Activated T-cell treated with anti-CD3 and anti-CD28 coated beads, Interleukin-2, amount 50 U/mL, for 72 hours (primary cell): ENCODE measurements at regions not wholly inside any gene's neighbourhood (a gene's known extent, or its start where the extent isn't known, plus 50 kb on each side); places are given as distances from the start of the nearest gene placed in this dataset.

Source experiments
- ATAC-seq, 2 donors: fragments of 150-1000 bp; cut with Tn5 transposase; replicated peaks in 1 of 2; 2 replicates each; pipeline ENCODE4 v1.10.0; 2021; ENCODE audit warnings: moderate library complexity in 2 of 2, mild to moderate bottlenecking in 1 of 2
- DNase-seq, 2 donors: peaks; one replicate each; pipeline ENCODE4 v3.0.0; 2021 to 2022; ENCODE audit warnings: mixed read lengths in 1 of 2
- H3K27ac Mint-ChIP-seq: one replicate; pipeline ENCODE4 v1.8.0; 2022; ENCODE audit warnings: mild to moderate bottlenecking, moderate library complexity, mixed read lengths
- H3K27me3 Mint-ChIP-seq: one replicate; pipeline ENCODE4 v1.8.0; 2022; ENCODE audit warnings: low read depth, mixed read lengths
- H3K36me3 Mint-ChIP-seq, 2 donors: one replicate each; pipeline ENCODE4 v1.8.0; 2022; ENCODE audit warnings: mixed read lengths in 2 of 2, mild to moderate bottlenecking in 1 of 2; ENCODE audit not compliant: insufficient read depth in 2 of 2
- H3K4me1 Mint-ChIP-seq: one replicate; pipeline ENCODE4 v1.8.0; 2022; ENCODE audit warnings: low read depth, mixed read lengths
- H3K4me3 Mint-ChIP-seq, 2 donors: one replicate each; pipeline ENCODE4 v1.8.0; 2022; ENCODE audit warnings: mild to moderate bottlenecking in 2 of 2, mixed read lengths in 2 of 2, moderate library complexity in 2 of 2
- H3K9me3 Mint-ChIP-seq, 2 donors: one replicate each; pipeline ENCODE4 v1.8.0; 2022; ENCODE audit warnings: mixed read lengths in 2 of 2

DNA sequence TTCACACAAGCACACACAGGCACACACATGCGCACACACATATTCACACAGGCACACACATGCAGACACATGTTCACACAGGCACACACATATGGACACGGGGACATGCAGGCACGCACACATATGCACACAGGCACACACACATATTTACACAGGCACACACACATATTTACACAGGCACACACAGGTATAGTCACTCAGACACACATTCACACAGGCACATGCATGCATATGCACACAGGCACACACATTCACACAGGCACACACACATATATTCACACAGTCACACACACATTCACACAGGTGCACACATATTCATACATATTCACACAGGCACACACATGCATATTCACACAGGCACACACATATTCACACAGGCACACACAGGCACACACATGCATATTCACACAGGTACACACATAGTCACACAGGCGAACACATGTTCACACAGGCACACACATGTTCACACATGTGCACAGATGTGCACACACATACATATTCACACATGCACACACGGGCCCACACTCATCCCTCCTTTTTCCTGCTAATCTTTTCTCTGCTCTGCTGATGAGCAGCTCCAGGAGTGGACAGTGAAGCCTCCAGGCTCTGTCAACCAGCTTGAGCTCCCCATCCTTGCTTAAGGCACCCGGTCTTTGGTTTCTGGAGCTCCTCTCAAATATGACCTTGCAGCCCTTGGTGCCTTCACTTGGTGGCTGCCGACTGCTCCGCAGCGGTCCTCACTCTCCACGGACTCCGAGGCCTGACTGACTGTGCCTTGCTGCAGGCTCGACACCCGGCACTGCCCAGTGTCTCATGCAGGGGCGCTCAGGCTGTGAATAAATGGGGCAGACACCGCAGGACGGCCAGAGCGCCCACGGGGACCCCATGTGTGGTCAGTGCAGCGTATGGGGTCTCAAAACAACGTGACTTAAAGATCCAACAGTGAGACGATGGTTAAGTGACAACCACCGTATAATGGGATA is 581.2 kb upstream of the MGMT start:
- H3K9me3 Mint-ChIP-seq: peaks cover 0 to 5% of the 10 kb centered on the region in 2 donors
- H3K4me1 Mint-ChIP-seq: no peaks in the 10 kb centered on the region
- H3K36me3 Mint-ChIP-seq: peaks cover 1 to 2% of the 10 kb centered on the region in 2 donors
- ATAC-seq (no peak), DNase-seq (no peak)
- no peak overlapping the region for H3K4me3 Mint-ChIP-seq
- H3K27me3 Mint-ChIP-seq: no peaks in the 10 kb centered on the region
- H3K27ac Mint-ChIP-seq: no peak overlapping the region

GRCh38 chr10:128887856-128888255 is 579.2 kb upstream of the MGMT start:
- Mint-ChIP-seq H3K9me3 (peaks cover 0 to 6% of the 10 kb centered on the region in 2 donors), H3K36me3 (peaks cover 1 to 2% of the 10 kb centered on the region in 2 donors), H3K27me3 (no peaks in the 10 kb centered on the region), H3K4me3 (no peak overlapping the region), H3K4me1 (no peaks in the 10 kb centered on the region), H3K27ac (no peak overlapping the region)
- ATAC-seq: no peak
- no peak for DNase-seq

DNA sequence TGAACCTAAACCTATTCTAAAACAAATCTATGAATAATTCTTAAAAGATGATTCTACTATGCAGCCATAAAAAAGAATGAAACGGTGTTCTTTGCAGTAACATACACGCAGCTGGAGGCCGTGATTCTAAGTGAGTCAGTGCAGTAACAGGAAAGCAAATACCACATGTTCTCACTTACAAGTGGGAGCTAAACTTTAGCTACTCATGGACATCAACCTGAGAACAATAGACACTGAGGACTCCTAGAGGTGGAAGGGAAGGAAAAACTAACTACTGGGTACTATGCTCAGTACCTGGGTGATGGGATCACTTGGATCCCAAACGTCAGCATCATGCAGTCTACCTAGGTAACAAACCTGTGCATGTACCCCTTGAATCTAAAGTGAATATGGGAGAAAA is 575.0 kb upstream of the MGMT start:
- no peak for DNase-seq
- peaks cover 1 to 2% of the 10 kb centered on the region in 2 donors for H3K36me3 Mint-ChIP-seq
- no peaks in the 10 kb centered on the region for H3K4me1 Mint-ChIP-seq
- ATAC-seq: no peak
- H3K4me3 Mint-ChIP-seq: no peak overlapping the region
- H3K27me3 Mint-ChIP-seq: no peaks in the 10 kb centered on the region
- H3K9me3 Mint-ChIP-seq: peaks cover 1 to 6% of the 10 kb centered on the region in 2 donors
- no peak overlapping the region for H3K27ac Mint-ChIP-seq

DNA sequence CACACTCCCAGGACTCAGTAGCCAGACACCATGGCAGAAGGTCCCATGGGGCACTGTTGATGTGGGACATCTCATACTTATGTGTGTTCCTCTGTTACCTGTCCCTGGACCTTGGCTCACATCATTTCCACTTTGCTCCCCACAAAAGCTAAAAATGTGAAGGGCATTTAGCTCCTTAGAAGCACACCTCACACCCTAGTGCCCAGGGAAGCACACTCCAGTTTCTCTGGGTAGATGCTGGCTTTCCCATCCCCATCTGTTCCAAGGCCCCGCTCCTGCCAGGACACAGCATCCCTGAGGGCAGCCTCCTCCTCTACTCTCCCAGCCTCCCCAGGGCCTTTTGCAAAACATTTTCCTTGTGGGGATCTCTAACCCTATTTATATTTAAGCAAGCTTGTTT is 572.4 kb upstream of the MGMT start:
- H3K4me3 Mint-ChIP-seq: no peak overlapping the region
- ATAC-seq (no peak), DNase-seq (no peak)
- H3K9me3 Mint-ChIP-seq: peaks cover 1% of the 10 kb centered on the region in 2 donors
- no peak overlapping the region for H3K27ac Mint-ChIP-seq
- no peaks in the 10 kb centered on the region for H3K4me1 Mint-ChIP-seq
- H3K36me3 Mint-ChIP-seq: no peaks in the 10 kb centered on the region
- H3K27me3 Mint-ChIP-seq: no peaks in the 10 kb centered on the region

GRCh38 chr10:128895473-128895872 is 571.6 kb upstream of the MGMT start:
- Mint-ChIP-seq H3K27me3 (no peaks in the 10 kb centered on the region), H3K4me3 (no peak overlapping the region), H3K36me3 (no peaks in the 10 kb centered on the region), H3K9me3 (peaks cover 1% of the 10 kb centered on the region in 2 donors), H3K4me1 (no peaks in the 10 kb centered on the region), H3K27ac (no peak overlapping the region)
- DNase-seq (no peak), ATAC-seq (no peak)

- Mint-ChIP-seq H3K4me1 (no peaks in the 10 kb centered on the region), H3K36me3 (no peaks in the 10 kb centered on the region), H3K27me3 (no peaks in the 10 kb centered on the region), H3K9me3 (peaks cover 0 to 1% of the 10 kb centered on the region in 2 donors), H3K4me3 (no peak overlapping the region), H3K27ac (no peak overlapping the region)
- DNase-seq (no peak), ATAC-seq (no peak)
Measured at GRCh38 chr10:128896116-128896795, 570.8 kb upstream of the MGMT start.

DNA sequence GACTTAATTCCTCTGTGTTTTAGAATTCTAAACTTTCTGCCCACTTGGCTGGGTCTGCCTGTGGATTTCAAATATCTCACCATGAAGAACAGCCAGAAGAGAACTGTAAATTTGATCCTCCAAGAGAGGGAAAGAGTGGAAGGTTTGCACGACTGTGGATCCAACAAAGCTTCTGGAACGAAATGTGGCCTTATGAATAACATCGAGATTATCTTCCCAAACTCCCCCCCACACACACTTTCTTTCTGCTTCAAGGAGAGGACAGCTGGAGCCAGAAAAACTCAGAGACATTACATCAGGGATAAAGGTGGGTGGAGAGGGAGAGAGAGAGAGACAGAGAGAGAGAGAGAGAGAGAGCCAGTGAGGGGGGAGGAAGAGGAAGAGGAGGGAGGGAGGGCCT is 570.1 kb upstream of the MGMT start:
- DNase-seq (no peak), ATAC-seq (no peak)
- Mint-ChIP-seq H3K36me3 (no peaks in the 10 kb centered on the region), H3K9me3 (peaks cover 0 to 1% of the 10 kb centered on the region in 2 donors), H3K4me3 (no peak overlapping the region), H3K4me1 (no peaks in the 10 kb centered on the region), H3K27me3 (no peaks in the 10 kb centered on the region), H3K27ac (no peak overlapping the region)

- Mint-ChIP-seq H3K4me3 (no peak overlapping the region), H3K27ac (no peak overlapping the region), H3K27me3 (no peaks in the 10 kb centered on the region), H3K36me3 (no peaks in the 10 kb centered on the region), H3K9me3 (peaks cover 0 to 1% of the 10 kb centered on the region in 2 donors), H3K4me1 (no peaks in the 10 kb centered on the region)
- no peak for DNase-seq
- ATAC-seq: no peak
Measured at GRCh38 chr10:128897401-128898129, 569.5 kb upstream of the MGMT start.

DNA sequence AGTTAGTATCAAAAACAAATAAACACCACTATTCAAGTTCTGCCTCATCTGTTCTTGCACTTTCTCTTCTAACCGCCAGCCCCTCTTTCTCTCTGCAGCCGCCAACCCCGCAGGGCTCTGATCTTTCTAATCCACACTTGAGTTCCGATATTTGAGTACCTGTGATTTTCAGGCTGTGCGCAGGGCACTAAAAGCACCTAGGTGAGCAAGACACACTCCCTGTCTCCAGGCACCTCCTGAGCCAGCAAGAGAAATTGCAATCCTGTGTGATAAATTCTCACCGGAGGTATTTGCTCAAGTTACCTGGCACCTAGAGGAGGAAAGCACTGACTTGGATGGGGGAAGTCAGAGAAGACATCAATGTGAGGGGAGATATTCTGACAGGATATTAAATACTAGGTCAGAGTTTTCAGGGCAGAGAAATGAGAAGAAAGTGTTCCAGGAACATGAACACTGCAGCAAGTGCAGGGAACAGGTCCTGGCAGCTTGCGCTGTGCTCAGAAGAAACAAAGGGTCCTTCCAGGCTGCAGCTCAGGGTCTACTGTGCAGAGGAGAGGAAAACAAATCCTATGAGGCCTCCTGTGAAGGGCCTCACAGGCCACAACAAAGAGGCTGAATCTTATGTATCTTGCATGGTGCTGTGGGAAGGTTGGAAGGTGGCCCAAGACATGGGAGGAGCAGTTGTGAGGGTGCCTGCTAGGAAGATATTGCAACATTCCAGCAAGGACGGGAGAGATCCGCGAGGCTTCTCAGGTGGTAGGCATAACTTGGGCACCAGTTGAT is 568.7 kb upstream of the MGMT start:
- Mint-ChIP-seq H3K36me3 (no peaks in the 10 kb centered on the region), H3K27me3 (no peaks in the 10 kb centered on the region), H3K27ac (no peak overlapping the region), H3K4me1 (no peaks in the 10 kb centered on the region), H3K9me3 (peaks cover 0 to 1% of the 10 kb centered on the region in 2 donors), H3K4me3 (no peak overlapping the region)
- no peak for ATAC-seq
- no peak for DNase-seq

- peaks cover 0 to 1% of the 10 kb centered on the region in 2 donors for H3K9me3 Mint-ChIP-seq
- H3K4me3 Mint-ChIP-seq: no peak overlapping the region
- no peaks in the 10 kb centered on the region for H3K27me3 Mint-ChIP-seq
- ATAC-seq (no peak), DNase-seq (no peak)
- no peaks in the 10 kb centered on the region for H3K36me3 Mint-ChIP-seq
- no peaks in the 10 kb centered on the region for H3K4me1 Mint-ChIP-seq
- no peak overlapping the region for H3K27ac Mint-ChIP-seq
Measured at GRCh38 chr10:128898916-128899195, 568.2 kb upstream of the MGMT start.

GRCh38 chr10:128900456-128900855 is 566.6 kb upstream of the MGMT start:
- Mint-ChIP-seq H3K27ac (no peak overlapping the region), H3K36me3 (no peaks in the 10 kb centered on the region), H3K27me3 (no peaks in the 10 kb centered on the region), H3K9me3 (peaks cover 0 to 1% of the 10 kb centered on the region in 2 donors), H3K4me3 (no peak overlapping the region), H3K4me1 (no peaks in the 10 kb centered on the region)
- ATAC-seq (no peak), DNase-seq (no peak)

DNA sequence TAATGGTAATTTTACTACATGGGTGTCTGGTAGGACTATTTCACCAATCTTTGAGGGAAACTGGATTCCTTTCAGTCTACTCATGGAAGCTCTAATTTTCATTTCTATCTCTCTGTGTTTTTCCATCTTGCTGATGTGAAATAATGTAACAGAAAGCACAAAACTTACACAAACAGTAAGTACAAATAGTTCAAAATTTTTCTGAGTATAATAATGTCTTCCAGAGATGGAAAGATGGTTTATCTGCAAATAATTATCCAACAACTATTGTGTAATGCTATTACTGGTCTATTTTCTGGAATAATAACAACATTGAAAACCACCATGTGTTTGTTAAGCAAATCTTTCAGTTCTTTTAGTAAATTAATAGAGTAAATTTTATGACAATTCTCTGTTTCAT is 565.8 kb upstream of the MGMT start:
- no peak overlapping the region for H3K4me3 Mint-ChIP-seq
- H3K27ac Mint-ChIP-seq: no peak overlapping the region
- H3K4me1 Mint-ChIP-seq: no peaks in the 10 kb centered on the region
- no peaks in the 10 kb centered on the region for H3K36me3 Mint-ChIP-seq
- H3K9me3 Mint-ChIP-seq: no peaks in the 10 kb centered on the region
- ATAC-seq: no peak
- no peaks in the 10 kb centered on the region for H3K27me3 Mint-ChIP-seq
- no peak for DNase-seq
